HUDEP-2 (cell line): ENCODE measurements at regions not wholly inside any gene's neighbourhood (a gene's known extent, or its start where the extent isn't known, plus 50 kb on each side); places are given as distances from the start of the nearest gene placed in this dataset.
"Not testable (repeated sequence)": the region's sequence is repeated elsewhere in the genome, so short reads cannot be mapped to it uniquely, and the experiment has no call there.

Source experiments
- DNase-seq, 76 experiments: peaks; one replicate each; lab custom pipeline; 2025; ENCODE audit not compliant: unreplicated experiment in 76 of 76; lab: John Stamatoyannopoulos, UW

DNA sequence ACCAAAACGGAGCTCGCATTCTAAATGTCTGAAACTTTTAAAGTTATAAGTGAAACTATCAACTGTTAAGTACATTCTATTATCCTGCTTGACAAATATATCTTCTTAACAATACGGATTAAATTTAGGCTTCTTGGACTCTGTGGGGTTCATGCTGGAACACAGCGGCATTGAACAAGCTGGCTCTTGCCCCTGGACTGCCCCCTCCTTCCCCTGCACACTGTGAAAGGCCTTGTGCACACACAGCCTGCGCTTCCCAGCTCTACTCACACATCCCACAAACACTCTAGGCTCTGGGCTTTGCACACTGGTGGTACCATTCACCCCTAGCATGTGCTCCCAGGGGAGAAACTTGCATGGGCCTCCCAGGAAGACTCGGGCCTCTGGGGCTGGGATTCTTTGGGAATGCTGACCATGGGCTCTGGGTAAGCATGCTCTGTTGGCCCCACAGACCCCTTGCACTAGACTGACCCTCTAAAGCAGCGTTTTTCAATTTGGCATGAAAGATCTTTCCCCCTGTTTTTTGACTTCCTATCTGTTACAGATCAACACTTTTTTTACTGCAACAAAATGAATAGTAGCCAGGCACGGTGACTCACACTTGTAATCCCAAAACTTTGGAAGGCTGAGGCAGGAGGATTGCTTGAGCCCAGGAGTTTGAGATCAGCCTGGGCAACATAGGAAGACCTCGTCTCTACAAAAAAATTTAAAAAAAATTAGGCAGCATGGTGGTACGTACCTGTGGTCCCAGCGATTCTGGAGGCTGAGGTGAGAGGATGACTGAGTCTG, 96.2 kb upstream of the CPM start:
- DNase-seq, result no peak

DNA sequence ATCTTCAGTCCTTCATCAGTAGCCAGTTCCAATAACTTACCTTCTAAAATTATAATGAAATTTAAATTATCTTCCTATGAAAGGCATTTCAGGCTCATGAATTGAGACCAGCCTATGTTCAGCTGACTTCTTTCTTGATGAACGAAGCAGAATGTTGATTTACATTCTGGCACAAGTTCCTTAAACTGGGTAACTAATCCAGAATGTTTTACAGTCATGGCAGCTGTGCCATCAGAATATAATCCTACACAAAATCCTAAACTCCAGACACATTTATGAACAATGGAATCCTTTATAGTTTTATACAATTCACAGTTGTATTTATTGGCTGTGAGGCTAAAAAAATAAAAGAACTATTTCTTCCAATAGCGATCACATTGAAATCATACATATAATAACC, 97.3 kb upstream of the CPM start:
- no peak for DNase-seq

- DNase-seq, result no peak
Observed at GRCh38 chr12:69036533-69036932, 103.6 kb upstream of the CPM start.

- DNase-seq, result no peak
Observed at GRCh38 chr12:69036999-69037398, 104.0 kb upstream of the CPM start.

GRCh38 chr12:69039911-69040310, 106.9 kb upstream of the CPM start:
- DNase-seq, result no peak

- no peak for DNase-seq
Observed at GRCh38 chr12:69042557-69042956, 109.6 kb upstream of the CPM start.

DNA sequence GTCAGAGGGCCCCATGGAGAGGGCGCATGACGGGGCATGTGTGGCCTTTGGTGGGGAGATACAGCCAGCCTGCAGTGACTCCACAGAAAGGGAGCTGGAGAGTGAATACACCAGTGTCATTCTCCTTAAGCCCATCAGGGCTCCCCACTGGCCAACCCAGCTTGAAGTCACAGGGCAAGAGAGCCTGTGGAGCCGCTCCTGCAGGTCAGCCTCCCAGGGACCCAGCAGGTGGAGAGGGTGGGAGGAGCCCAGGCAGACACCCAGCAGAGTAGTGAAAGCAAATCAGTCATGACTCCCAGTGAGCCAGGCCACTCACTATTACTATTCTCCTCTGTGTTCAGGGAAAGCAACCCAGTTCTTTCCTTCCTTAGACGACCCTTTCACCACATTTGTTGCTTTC, 110.0 kb upstream of the CPM start:
- no peak for DNase-seq

DNA sequence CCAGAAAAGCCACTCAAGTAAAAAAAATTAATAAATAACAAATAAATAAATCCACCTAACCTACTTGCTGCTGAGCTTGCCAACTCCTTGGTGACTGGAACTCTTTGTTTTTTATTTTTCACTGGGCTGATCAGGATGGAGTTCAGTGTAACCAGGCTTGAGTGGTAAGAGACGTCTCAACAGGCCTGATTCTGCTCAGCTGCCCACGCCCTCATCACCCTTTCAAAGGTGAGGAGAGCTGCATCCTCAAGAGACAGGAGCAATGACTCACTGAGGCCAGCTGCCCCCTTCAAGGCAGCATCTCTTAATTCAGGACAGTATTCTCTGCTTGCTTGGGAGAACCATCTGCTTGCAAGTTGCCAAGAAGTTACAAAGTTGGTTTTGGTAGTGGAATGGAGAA, 111.9 kb upstream of the CPM start:
- DNase-seq, result no peak

DNA sequence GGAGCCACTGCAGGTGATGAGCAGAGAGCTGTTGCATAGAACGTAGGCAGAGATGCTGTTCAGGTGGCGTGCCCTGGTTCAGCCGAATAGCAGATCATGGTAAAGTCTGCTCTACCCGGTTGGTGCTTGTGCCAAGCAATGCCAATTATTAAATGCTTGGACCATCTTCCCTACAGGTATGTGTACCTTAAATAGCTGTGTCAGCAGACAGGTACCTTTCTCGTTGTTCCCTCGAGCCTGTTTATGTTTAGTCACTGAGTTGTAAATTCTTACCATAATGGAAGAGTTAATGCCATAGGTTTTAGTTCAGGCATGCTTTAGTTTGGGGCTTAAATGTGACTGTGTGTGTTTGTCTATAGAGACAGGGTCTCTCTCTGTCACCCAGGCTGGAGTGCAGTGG, 112.5 kb upstream of the CPM start:
- DNase-seq, result no peak

DNA sequence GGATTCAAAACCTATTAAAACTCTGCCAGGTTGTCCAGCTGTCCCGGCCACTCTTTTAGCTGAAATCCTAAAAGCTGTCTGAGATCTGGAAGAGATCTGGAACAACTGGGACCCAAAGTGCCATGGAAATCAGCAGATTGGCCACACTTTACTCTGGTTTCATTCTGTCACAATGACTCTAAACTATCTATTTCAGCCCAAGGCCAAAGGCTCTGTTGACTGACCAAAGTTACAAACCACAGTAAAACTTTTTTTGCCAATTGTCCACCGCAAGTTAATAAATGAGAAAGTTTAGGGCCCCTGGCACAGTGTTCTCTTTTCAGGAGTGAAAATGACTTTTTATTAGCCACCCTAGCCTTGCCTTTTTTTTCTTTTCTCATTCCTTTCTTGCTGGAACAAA, 113.4 kb upstream of the CPM start:
- no peak for DNase-seq

- DNase-seq, result no peak
Observed at GRCh38 chr12:69046920-69047319, 113.9 kb upstream of the CPM start.

DNA sequence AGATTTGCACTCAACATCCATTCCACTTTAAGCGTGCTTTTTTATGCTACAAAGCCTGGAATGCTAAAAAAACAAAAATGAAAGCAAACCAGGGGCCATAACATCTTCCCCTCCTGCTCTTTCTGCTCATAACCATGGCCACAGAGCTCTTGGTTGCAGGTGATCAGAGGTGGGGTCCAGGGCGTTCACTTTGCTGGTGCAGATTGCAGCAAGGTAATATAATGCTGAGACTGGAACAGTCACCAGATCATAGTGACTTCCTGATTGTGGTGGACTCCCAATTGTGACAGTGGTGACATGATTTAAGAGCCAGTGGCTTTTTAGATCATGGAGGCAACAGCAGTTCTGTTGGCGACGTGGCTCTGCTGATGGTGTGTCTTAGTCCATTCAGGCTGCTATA, 115.0 kb upstream of the CPM start:
- DNase-seq, result no peak

DNA sequence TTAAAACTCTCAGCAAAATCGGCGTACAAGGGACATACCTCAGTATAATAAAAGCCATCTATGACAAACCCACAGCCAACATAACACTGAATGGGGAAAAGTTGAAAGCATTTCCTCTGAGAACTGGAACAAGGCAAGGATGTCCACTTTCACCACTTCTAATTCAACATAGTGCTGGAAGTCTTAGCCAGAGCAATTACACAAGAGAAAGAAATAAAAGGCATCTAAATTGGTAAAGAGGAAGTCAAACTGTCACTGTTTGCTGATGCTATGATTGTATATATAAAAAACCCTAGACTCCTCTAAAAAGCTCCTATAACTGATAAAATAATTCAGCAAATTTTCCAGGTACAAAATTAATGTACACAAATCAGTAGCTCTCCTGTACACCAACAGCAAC, 116.9 kb upstream of the CPM start:
- not testable (repeated sequence) for DNase-seq

DNA sequence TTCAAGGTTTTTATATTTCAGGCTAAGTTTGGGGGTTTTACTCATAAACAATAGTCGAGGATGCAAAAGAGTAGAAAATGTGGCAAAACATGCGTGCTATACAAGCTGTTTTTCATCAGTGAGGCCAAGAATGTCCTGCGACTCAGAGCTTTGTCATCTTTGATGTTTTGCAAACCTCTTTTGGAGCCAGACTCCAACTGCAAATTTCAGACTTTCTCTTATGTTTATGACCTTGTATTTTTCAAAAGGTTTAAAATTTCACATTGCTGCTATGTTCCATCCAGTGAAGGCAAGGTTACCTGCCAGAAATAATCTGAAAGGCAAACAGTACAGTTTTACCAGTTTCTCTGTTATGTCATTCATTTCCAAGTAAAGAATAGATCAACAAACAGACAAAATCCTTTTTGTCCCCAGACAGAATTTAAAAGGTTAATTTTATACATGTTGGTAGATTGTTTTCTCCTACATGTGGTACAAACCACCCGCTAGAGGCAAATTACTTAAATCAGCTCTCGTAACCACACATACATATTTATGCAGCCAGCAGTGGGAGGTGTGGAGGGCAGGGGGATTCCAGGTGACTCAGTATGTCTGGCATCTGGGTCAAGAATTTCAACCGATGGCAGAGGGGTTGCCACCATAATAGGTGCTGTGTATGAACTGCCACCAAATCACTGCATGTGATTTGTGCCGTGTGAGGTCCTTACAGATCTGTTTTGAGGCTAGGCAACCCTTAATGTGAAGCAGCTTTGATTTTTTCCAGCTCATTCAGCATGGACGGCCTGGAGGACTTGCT, 119.8 kb upstream of the CPM start:
- no peak for DNase-seq

- DNase-seq, result no peak
Observed at GRCh38 chr12:69054343-69055056, 121.5 kb upstream of the CPM start.

GRCh38 chr12:69055280-69055679, 122.3 kb upstream of the CPM start:
- DNase-seq, result no peak

DNA sequence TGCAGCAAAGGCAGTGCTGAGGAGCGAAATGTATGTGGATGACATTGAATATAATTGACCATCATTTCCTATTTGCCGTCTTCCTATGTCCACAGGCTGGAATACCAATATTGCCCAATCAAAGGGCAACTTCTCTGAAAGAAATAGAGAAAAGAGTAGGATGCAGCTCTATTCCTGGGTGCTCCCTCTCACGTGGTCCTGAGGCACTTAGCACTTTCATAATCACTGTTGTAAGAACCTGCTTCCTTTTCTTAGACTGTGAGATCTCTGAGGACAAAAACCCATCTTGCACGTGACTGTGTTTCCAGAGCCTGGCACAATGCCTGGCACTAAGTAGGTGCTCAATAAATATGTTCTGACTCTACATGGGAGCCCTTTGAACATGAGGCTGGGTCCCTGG, 122.7 kb upstream of the CPM start:
- DNase-seq, result no peak

DNA sequence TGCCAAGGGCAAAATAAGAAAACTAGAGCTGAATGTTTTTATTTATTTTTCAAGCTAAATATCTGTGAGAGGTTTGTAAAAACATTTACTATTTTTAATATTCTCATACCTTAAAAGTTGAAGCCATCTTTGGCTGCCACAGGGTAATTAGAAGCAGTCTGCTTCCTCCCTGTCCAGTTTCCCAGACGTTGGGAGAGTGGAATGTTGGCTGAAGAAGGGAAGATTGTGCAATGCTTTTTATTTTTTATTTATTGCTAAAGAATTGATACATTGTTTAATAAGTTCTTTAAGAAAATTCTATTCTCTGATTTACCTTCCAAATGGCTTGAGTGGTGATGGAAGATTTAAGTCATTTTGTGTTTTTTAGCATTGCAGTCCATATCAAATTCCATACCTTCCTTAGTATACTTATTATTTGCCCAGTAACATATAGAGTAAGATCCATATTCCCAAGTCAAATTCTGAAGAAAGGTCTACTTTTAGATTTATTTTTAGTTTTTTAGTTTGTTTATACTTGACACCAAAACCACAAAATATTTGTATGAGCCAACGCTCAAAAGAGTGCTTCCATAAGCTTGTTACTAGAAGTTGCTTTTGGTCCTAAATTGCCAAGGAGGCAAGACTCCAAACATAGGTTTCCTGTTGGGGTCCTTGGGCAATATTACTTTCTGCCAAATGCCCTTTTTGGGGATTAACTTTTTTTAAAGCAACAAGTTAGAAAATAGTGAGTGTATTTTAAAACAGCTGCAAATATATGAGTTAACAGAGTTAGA, 124.0 kb upstream of the CPM start:
- no peak for DNase-seq

- no peak for DNase-seq
Observed at GRCh38 chr12:69057742-69058141, 124.8 kb upstream of the CPM start.

- no peak for DNase-seq
Observed at GRCh38 chr12:69059465-69060457, 126.8 kb upstream of the CPM start.
